Activated T-cell treated with anti-CD3 and anti-CD28 coated beads, Interleukin-2, amount 50 U/mL, for 72 hours (primary cell): ENCODE measurements at regions not wholly inside any gene's neighbourhood (a gene's known extent, or its start where the extent isn't known, plus 50 kb on each side); places are given as distances from the start of the nearest gene placed in this dataset.
"Not testable (repeated sequence)": the region's sequence is repeated elsewhere in the genome, so short reads cannot be mapped to it uniquely, and the experiment has no call there.

Experiments used
- ATAC-seq, 2 donors: fragments of 150-1000 bp; cut with Tn5 transposase; replicated peaks in 1 of 2; 2 replicates each; pipeline ENCODE4 v1.10.0; 2021; ENCODE audit warnings: moderate library complexity in 2 of 2, mild to moderate bottlenecking in 1 of 2
- DNase-seq, 2 donors: peaks; one replicate each; pipeline ENCODE4 v3.0.0; 2021 to 2022; ENCODE audit warnings: mixed read lengths in 1 of 2
- H3K27ac Mint-ChIP-seq: one replicate; pipeline ENCODE4 v1.8.0; 2022; ENCODE audit warnings: mild to moderate bottlenecking, moderate library complexity, mixed read lengths
- H3K27me3 Mint-ChIP-seq: one replicate; pipeline ENCODE4 v1.8.0; 2022; ENCODE audit warnings: low read depth, mixed read lengths
- H3K36me3 Mint-ChIP-seq, 2 donors: one replicate each; pipeline ENCODE4 v1.8.0; 2022; ENCODE audit warnings: mixed read lengths in 2 of 2, mild to moderate bottlenecking in 1 of 2; ENCODE audit not compliant: insufficient read depth in 2 of 2
- H3K4me1 Mint-ChIP-seq: one replicate; pipeline ENCODE4 v1.8.0; 2022; ENCODE audit warnings: low read depth, mixed read lengths
- H3K4me3 Mint-ChIP-seq, 2 donors: one replicate each; pipeline ENCODE4 v1.8.0; 2022; ENCODE audit warnings: mild to moderate bottlenecking in 2 of 2, mixed read lengths in 2 of 2, moderate library complexity in 2 of 2
- H3K9me3 Mint-ChIP-seq, 2 donors: one replicate each; pipeline ENCODE4 v1.8.0; 2022; ENCODE audit warnings: mixed read lengths in 2 of 2

GRCh38 chr4:78660559-78660958 lies 109.0 kb downstream of the ANXA3 start:
- Mint-ChIP-seq H3K4me1 (peaks cover 52% of the 10 kb centered on the region), H3K36me3 (peaks cover 0 to 1% of the 10 kb centered on the region in 2 donors), H3K27ac (no peak overlapping the region), H3K4me3 (no peak overlapping the region), H3K27me3 (peaks cover 15% of the 10 kb centered on the region), H3K9me3 (no peaks in the 10 kb centered on the region)
- DNase-seq (no peak), ATAC-seq (no peak)

DNA sequence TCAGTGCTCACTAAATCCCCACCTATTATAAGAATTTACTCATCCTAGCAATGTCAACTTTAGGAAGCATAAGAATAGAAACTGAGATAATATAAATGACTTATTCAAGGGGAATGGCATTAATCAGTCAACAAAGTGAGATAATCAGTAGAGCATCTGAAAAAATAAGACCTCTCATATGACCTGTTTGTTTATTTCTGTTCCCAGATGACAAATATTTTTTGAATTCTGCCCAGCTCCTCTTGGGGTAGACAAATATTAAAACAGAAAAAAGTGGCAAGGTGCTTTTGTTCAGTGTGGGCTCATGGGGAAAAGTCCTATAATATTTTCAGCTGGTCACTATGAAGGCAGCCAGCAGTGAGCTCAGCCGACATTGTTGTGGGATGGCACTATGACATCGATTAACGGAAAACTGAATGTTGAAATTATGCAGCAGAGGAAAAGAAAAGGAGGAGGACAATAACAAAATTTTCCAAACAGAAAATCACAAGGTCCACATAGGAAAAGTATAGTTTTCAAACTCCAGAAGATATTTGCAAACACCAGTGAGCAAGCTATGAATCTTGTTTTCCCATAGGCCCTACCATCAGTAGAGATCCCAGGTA lies 109.6 kb downstream of the ANXA3 start:
- H3K27me3 Mint-ChIP-seq: peaks cover 10% of the 10 kb centered on the region
- ATAC-seq (no peak), DNase-seq (no peak)
- H3K4me3 Mint-ChIP-seq: no peak overlapping the region
- H3K27ac Mint-ChIP-seq: no peak overlapping the region
- H3K9me3 Mint-ChIP-seq: no peaks in the 10 kb centered on the region
- peaks cover 52% of the 10 kb centered on the region for H3K4me1 Mint-ChIP-seq
- H3K36me3 Mint-ChIP-seq: peaks cover 0 to 1% of the 10 kb centered on the region in 2 donors

DNA sequence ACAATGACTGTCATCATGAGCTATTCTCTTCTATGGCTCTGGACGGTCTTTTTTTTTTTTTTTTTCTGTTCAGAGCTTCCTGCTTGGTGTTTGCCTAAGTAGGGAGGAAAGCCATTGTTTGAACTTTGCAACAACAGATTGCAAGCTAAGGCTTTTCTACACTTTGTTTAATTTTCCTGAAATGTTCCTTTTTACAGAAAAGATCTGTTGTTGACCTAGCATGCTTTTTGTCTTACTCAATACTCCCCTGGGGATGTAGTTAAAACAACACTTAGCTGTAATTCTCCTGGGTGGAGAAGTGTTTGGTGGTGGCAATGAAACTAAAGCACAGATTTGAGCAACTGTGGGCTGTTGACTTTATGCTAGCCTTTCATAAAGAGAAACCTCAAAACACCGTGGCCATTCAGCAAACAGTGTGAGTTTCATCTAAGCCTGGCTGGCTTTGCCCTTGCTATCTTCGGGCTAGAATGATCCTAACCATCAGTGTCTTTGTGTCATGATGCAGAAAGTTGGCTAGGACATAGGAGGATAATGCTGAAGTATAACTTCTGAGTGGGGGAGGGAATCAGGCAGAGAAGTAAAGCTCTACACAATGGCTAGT lies 110.5 kb downstream of the ANXA3 start:
- no peak overlapping the region for H3K27ac Mint-ChIP-seq
- peaks cover 56% of the 10 kb centered on the region for H3K4me1 Mint-ChIP-seq
- peaks cover 0 to 1% of the 10 kb centered on the region in 2 donors for H3K36me3 Mint-ChIP-seq
- H3K9me3 Mint-ChIP-seq: no peaks in the 10 kb centered on the region
- H3K4me3 Mint-ChIP-seq: no peak overlapping the region
- H3K27me3 Mint-ChIP-seq: peaks cover 10% of the 10 kb centered on the region
- ATAC-seq (peak; percentile 40 to 47), DNase-seq (peak; percentile 19 to 23)

DNA sequence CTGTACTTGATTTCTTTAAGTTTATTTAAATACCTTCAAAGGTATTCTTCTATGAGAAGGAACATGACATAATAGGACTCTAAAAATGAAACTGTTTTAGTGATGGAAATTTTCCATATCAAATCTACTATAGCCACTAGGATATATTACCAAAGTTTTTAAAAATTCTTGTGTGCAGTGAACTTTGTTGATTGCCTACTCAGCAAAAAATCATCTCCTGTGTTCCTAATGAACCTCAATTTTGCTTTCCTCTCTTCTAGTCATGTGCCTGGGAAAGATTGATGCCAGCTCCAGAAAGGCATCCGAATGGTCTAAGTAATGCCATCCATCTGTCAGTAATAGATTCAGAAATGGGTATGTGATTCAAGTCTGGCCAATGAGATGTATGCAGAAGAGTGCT lies 111.1 kb downstream of the ANXA3 start:
- Mint-ChIP-seq H3K27me3 (peaks cover 10% of the 10 kb centered on the region), H3K9me3 (no peaks in the 10 kb centered on the region), H3K4me1 (peaks cover 55% of the 10 kb centered on the region), H3K36me3 (peaks cover 0 to 1% of the 10 kb centered on the region in 2 donors), H3K4me3 (no peak overlapping the region), H3K27ac (no peak overlapping the region)
- DNase-seq: no peak
- ATAC-seq: no peak

GRCh38 chr4:78664296-78664695 lies 111.9 kb upstream of the BMP2K start:
- H3K4me3 Mint-ChIP-seq, H3K36me3 Mint-ChIP-seq, ATAC-seq, H3K27me3 Mint-ChIP-seq, H3K9me3 Mint-ChIP-seq, DNase-seq: not testable (repeated sequence)
- Mint-ChIP-seq H3K4me1 (peaks cover 48% of the 10 kb centered on the region), H3K27ac (peak overlapping the region; percentile 21)

DNA sequence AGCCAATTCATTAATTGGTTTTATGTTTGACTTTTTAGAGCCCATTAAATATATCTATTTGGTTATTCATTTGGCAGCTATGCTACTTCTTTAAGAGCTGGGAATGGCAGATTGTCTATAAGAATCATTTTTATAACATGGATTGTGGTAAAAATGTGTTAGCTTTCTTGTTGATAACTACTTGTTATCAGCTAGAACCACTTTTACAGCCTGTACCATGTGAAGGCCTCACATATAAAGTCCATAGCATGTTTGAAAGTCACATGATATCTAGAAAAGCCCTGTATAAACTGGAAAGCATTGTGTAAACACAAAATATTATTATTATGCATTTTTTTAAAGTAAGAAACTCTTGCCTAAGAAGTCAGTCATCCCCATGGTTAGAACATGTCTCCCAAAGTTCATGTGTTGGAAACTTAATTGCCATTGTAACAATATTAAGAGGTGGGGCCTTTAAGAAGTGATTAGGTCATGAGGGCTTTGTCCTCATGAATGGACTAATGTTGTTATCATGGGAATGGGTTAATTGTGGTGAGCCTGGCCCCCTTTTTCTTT lies 110.9 kb upstream of the BMP2K start:
- Mint-ChIP-seq H3K36me3 (peaks cover 0 to 1% of the 10 kb centered on the region in 2 donors), H3K9me3 (no peaks in the 10 kb centered on the region), H3K4me3 (no peak overlapping the region), H3K4me1 (peaks cover 48% of the 10 kb centered on the region), H3K27me3 (peaks cover 10% of the 10 kb centered on the region), H3K27ac (no peak overlapping the region)
- ATAC-seq (no peak), DNase-seq (no peak)

DNA sequence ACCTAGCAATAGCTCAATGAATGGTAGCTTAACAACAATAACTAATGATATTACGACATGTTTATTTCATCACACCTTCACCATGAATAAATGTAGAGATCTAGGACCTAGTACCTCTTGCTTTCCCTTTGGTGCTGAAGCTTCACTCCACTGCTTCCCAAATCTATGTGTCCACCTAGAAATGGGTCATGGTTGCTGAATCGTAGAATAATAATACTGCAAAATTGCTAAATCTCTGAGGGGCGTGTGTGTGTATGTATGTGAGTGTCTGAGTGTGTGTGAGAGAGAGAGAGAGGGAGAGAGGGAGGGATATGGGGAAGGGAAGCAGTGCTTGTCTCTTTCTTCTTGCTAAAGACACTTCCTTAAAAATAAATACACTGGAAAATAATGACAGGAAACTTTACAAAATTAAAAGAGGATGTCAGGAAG lies 109.3 kb upstream of the BMP2K start:
- no peak overlapping the region for H3K27ac Mint-ChIP-seq
- H3K36me3 Mint-ChIP-seq: peaks cover 0 to 1% of the 10 kb centered on the region in 2 donors
- ATAC-seq: no peak
- DNase-seq: no peak
- peaks cover 40% of the 10 kb centered on the region for H3K4me1 Mint-ChIP-seq
- H3K27me3 Mint-ChIP-seq: peaks cover 10% of the 10 kb centered on the region
- no peak overlapping the region for H3K4me3 Mint-ChIP-seq
- no peaks in the 10 kb centered on the region for H3K9me3 Mint-ChIP-seq

DNA sequence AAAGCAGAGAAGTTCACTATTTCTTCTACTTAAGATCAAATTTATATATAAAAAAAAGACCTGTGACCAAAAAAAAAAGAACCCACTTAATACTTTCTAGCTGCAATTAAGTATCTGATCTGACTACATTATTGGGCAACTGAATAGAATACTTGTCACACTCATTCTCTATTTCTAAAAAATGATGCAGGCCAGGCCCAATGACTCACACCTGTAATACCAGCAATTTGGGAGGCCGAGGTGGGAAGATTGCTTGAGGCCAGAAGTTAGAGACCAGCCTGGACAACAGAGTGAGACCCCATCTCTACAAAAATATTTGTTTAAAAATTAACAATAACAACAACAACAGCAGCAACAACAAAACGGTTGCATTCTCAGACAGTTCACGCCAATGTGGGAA lies 108.8 kb upstream of the BMP2K start:
- no peak for ATAC-seq
- peak overlapping the region; percentile 20 for H3K27ac Mint-ChIP-seq
- no peak overlapping the region for H3K4me3 Mint-ChIP-seq
- peaks cover 0 to 1% of the 10 kb centered on the region in 2 donors for H3K36me3 Mint-ChIP-seq
- H3K4me1 Mint-ChIP-seq: peaks cover 35% of the 10 kb centered on the region
- peaks cover 10% of the 10 kb centered on the region for H3K27me3 Mint-ChIP-seq
- H3K9me3 Mint-ChIP-seq: no peaks in the 10 kb centered on the region
- no peak for DNase-seq

DNA sequence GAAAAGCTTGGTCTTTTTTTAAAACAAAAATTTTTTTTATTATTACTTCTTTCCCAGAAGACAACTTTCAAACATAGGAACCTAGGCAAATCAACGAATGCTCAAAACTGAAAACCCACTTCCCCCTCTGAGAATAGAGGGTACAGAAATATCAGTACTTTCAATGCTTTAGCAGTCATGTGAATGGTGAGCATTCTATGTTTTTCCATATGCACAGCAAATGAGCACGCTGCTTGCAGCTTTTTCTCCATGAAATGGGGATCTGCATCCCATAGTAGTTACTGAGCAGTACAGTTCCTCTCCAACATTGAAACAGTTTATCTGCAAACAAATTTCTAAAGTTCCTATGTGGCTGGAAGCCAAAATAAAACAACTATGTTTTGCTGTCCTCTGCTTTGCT lies 108.4 kb upstream of the BMP2K start:
- no peaks in the 10 kb centered on the region for H3K9me3 Mint-ChIP-seq
- H3K27ac Mint-ChIP-seq: no peak overlapping the region
- H3K4me3 Mint-ChIP-seq: no peak overlapping the region
- DNase-seq: no peak
- ATAC-seq: peak; percentile 44 to 47
- peaks cover 33% of the 10 kb centered on the region for H3K4me1 Mint-ChIP-seq
- peaks cover 0 to 1% of the 10 kb centered on the region in 2 donors for H3K36me3 Mint-ChIP-seq
- H3K27me3 Mint-ChIP-seq: peaks cover 14% of the 10 kb centered on the region

- Mint-ChIP-seq H3K4me1 (peaks cover 27% of the 10 kb centered on the region), H3K27me3 (peaks cover 7% of the 10 kb centered on the region), H3K9me3 (no peaks in the 10 kb centered on the region), H3K27ac (no peak overlapping the region), H3K36me3 (no peaks in the 10 kb centered on the region), H3K4me3 (no peak overlapping the region)
- no peak for ATAC-seq
- DNase-seq: no peak
Observed at GRCh38 chr4:78669453-78669852, 106.7 kb upstream of the BMP2K start.

- H3K27ac Mint-ChIP-seq: no peak overlapping the region
- no peak for DNase-seq
Observed at GRCh38 chr4:78671903-78672815, 104.0 kb upstream of the BMP2K start.

DNA sequence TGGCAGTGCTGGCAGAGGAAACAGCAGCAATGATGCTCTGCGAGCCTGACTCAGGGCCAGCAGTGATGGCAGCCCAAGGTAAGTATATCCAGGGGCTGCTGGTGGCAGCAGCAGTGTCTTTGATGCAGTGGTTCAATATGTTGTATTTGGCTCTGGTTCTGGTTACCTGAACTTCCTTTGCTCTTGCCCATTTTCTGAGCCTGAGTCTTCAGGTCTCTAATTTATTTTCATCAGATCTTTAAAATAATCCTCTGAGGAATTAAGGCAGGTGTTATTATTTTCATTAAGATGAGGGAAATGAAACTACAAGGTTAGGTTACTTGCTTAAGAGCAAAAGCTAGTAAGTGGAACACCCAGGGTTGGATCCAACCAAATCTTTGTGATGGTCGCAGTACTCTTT lies 102.8 kb upstream of the BMP2K start:
- peaks cover 0 to 2% of the 10 kb centered on the region in 2 donors for H3K36me3 Mint-ChIP-seq
- no peak for ATAC-seq
- DNase-seq: no peak
- peaks cover 7% of the 10 kb centered on the region for H3K27me3 Mint-ChIP-seq
- peaks cover 2% of the 10 kb centered on the region for H3K4me1 Mint-ChIP-seq
- peaks cover 3% of the 10 kb centered on the region in 2 donors for H3K9me3 Mint-ChIP-seq
- no peak overlapping the region for H3K27ac Mint-ChIP-seq
- H3K4me3 Mint-ChIP-seq: no peak overlapping the region

More at GRCh38 chr4:78671903-78672815, 104.0 kb upstream of the BMP2K start:
- Mint-ChIP-seq H3K36me3 (peaks cover 0 to 2% of the 10 kb centered on the region in 2 donors), H3K4me1 (peaks cover 14% of the 10 kb centered on the region), H3K9me3 (peaks cover 3% of the 10 kb centered on the region in 2 donors), H3K4me3 (no peak overlapping the region), H3K27me3 (peaks cover 7% of the 10 kb centered on the region)
- no peak for ATAC-seq

DNA sequence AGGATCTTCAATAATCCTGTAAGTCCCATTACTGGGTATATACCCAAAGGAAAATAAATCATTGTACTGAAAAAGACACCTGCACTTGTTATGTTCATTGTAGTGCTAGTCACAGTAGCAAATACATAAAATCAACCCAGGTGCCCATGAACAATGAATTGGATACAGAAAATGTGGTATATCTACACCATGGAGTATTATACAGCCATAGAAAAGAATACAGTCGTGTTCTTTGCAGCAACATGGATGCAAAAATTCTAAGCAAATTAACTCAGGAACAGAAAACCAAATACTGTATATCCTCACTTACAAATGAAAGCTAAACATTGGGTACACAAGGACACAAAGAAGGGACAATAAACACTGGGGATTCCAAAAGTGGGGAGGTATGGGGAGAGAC lies 100.8 kb upstream of the BMP2K start:
- H3K9me3 Mint-ChIP-seq: peaks cover 3% of the 10 kb centered on the region in 2 donors
- DNase-seq: no peak
- ATAC-seq: no peak
- H3K4me1 Mint-ChIP-seq: no peaks in the 10 kb centered on the region
- no peak overlapping the region for H3K27ac Mint-ChIP-seq
- H3K27me3 Mint-ChIP-seq: peaks cover 7% of the 10 kb centered on the region
- peaks cover 0 to 2% of the 10 kb centered on the region in 2 donors for H3K36me3 Mint-ChIP-seq
- no peak overlapping the region for H3K4me3 Mint-ChIP-seq
